NT2/D1 (cell line): ENCODE measurements at regions not wholly inside any gene's neighbourhood (a gene's known extent, or its start where the extent isn't known, plus 50 kb on each side); places are given as distances from the start of the nearest gene placed in this dataset.

ENCODE experiments used
- SUZ12 ChIP-seq: IDR thresholded peaks from 2 replicates; pipeline ENCODE4 v1.6.1; 2011; ENCODE audit not compliant: insufficient read length, insufficient read depth; ENCODE audit errors: extremely low read depth
- YY1 ChIP-seq: IDR thresholded peaks from 2 replicates; pipeline ENCODE4 v1.6.1; 2011; ENCODE audit not compliant: insufficient read length, insufficient read depth

DNA sequence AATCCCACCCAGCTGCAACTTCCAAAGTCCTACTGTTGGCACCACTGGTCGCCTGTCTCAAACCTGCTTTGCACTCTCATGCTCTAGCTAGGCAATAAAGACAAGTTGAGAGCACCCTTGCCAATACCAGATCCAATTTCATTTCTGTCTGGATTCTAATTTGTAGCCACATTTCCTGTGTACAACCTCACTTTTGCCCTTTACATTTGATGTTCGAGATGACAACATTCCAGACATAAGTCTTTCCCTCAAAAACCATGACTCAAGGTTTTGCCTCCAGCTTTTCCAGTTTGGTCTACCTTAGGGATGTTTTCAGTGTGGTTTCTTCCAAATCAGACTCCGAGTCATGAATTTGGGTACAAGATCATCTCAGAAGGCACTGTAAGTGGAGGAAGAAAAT is 309.0 kb downstream of the GPAM start:
- no peak for TF ChIP-seq YY1
- TF ChIP-seq SUZ12: no peak
